ENCODE measurements at regions not wholly inside any gene's neighbourhood (a gene's known extent, or its start where the extent isn't known, plus 50 kb on each side); places are given as distances from the start of the nearest gene placed in this dataset.

DNA sequence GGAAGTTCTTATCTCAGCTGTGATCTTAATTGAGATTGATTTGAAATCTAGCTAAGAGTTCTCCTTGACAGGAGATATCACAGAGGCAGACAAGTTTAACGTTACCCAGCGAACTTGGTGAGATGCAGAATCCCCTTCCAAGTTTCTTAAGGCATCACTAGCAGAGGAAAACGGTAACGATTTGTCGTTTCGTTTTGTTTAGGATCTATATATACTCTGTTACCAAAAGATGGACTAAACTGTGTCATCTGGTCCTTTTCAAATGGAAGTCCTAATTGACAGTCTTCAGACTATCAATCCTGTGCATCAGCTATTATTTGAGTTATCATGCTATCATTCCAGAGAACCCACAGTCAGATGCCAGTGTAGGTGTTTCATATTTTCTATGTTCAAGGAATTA is 316.7 kb upstream of the SORCS1 start:
- in situ Hi-C loops (cut with HindIII; ENCODE audit: low pct_unique_long_range_greater_than_20kb, low sequenced_read_pairs), result no loop called here
- no peak for DNase-seq (ENCODE audit: low read depth)

DNA sequence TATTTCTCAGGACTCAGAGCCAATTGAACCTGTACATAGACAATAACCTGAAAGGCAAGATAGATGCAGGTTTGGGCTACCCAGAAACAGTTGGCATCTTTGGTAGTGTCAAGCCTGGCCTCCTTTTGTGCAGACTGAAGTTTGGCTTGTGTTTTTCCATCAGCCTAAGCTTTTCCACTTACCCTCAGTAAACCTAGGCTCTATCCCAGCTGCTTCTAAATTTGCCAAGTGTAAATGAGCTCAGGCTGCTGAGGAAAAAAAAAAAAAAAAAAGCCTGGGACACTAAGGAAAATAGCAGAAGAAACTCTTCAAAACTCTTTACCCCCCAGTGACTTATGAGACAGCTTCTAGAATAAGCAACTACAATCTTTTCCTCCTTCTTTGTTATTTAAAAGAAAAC is 316.3 kb upstream of the SORCS1 start:
- in situ Hi-C loops (cut with HindIII; ENCODE audit: low pct_unique_long_range_greater_than_20kb, low sequenced_read_pairs), result no loop called here
- DNase-seq (ENCODE audit: low read depth), result no peak

DNA sequence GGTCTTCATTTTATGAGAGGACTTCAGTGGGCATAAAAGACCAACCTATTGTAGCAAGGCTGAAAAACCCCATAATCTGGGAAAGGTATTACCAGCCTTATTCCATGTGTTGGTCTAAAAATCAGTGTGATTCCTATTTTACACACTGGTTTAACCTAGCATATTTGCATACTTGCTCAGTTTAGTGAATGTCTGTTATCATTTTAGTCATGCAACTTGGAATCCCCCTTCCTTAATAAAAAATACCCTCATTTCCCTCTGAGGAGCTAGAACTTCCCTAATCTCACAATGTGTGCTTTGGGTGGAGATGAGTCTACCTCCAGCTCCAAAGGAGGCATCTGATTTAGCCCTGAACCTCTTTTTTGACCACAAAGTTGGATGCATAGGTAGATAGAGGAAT is 312.8 kb upstream of the SORCS1 start:
- in situ Hi-C loops (cut with HindIII; ENCODE audit: low pct_unique_long_range_greater_than_20kb, low sequenced_read_pairs), result no loop called here
- DNase-seq (ENCODE audit: low read depth), result no peak

DNA sequence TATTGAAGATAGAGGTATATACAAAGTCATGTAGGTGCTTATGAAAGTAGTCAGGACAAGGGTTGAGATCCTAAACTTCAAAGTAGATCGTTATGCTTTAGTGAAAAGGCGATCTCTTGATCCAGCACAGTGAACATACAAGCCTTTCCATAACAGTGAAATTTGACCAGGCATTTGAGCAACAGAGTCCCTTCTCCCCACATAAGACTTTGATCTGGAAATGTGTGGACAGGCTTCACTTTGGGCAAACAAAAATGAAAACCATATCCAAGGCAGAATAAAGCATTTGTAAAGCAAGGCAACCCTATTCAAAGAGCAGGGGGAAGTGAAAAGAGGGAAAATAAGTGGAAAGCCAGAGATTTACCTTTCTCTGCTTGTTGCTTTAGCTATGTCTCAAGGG is 311.9 kb upstream of the SORCS1 start:
- no peak for DNase-seq (ENCODE audit: low read depth)
- in situ Hi-C loops (cut with HindIII; ENCODE audit: low pct_unique_long_range_greater_than_20kb, low sequenced_read_pairs), result no loop called here

DNA sequence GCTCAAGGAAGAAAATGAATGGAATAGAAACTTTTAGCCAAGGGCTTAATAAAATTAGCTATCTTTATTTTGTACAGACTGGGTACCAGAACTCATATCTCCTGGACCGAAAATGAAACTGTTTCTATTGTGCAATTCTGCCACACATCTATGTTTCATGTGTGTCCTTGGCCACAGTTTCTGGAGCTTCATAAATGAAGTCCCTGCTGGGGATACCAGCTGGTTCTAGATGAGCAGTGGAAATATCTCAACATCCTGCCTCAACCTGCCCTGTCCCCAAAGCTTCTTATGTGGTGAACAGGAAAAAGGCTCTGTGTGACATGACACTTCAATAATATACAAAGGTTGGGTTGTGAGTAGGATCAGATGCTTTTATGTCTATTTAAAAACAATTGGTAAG is 310.1 kb upstream of the SORCS1 start:
- DNase-seq (ENCODE audit: low read depth), result no peak
- in situ Hi-C loops (cut with HindIII; ENCODE audit: low pct_unique_long_range_greater_than_20kb, low sequenced_read_pairs), result no loop called here

DNA sequence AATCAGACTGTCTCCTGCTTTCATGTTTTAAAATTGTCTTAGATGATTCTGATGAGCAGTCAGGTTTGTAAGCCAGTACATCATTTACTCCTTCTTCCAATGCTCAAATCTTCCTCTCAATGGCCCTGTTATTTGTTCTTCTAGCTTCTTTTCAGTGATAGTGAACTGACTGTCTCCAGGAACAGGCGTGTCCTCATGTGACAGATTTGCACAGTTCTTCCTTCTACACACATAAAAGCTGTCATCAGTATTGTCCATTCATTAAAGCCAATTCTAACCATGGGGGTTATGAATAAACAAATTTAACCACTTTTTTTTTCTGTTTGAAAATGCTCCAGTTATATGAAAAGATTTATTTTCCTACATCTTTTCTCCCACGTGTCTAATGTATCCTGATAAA is 308.7 kb upstream of the SORCS1 start:
- in situ Hi-C loops (cut with HindIII; ENCODE audit: low pct_unique_long_range_greater_than_20kb, low sequenced_read_pairs), result no loop called here
- no peak for DNase-seq (ENCODE audit: low read depth)

DNA sequence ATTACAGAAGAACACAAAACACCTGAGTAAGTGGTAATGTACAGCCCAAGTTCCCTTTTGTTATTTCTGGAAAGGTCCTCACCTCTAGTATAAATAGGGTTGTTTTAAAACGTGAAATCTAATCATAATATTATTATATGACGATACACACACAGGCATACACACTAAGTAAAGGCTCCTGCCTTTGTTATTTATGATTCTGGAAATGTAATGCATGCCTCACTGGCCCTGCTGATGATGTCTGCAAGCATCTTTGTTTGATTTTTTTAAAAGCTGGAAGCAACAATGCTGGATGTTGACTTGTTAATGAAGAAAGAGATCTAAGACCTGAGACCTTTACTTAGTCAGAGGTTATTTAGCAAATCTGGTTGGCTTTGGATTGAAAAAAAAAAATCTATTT is 307.4 kb upstream of the SORCS1 start:
- in situ Hi-C loops (cut with HindIII; ENCODE audit: low pct_unique_long_range_greater_than_20kb, low sequenced_read_pairs), result no loop called here
- no peak for DNase-seq (ENCODE audit: low read depth)

DNA sequence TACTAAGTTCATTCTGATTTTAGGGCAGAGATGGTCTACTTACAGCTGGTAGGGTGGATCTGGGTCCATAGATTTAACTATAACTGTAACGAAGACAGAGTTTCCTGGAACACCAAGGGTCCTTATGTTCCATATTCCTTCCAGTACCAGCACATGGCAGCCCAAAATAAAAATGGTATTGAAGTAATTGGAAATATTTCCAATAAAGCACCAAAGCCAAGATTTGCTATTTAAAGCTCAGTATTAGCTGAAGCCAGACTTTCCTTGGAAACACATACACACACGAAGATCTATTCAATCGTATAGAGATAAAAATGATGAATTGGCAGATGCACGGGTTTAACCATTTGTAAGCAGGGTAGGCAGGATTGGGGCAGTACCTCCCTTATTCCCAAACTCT is 289.1 kb upstream of the SORCS1 start:
- in situ Hi-C loops (cut with HindIII; ENCODE audit: low pct_unique_long_range_greater_than_20kb, low sequenced_read_pairs), result no loop called here

DNA sequence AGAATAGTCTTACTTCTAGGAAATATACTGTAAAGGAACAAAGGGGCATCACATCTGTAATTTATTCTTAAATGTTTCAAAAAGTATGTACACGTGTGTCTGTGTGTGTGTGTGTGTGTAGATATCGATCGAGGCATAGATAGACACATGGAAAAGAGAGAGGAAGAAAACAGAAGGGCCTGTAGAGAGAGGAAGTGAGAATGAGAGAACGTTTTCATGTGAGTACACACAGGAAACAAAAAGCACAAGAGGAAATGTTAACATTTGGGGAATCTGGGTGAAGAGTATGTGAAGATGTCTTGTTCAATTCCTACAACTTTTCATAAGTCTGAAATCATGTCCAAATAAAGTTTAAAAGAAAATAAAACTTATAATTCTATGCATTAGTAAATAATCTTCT is 286.5 kb upstream of the SORCS1 start:
- no peak for DNase-seq (ENCODE audit: low read depth)
- in situ Hi-C loops (cut with HindIII; ENCODE audit: low pct_unique_long_range_greater_than_20kb, low sequenced_read_pairs), result no loop called here

More for the DNA sequence above, 289.1 kb upstream of the SORCS1 start:
- DNase-seq (ENCODE audit: low read depth), result no peak

DNA sequence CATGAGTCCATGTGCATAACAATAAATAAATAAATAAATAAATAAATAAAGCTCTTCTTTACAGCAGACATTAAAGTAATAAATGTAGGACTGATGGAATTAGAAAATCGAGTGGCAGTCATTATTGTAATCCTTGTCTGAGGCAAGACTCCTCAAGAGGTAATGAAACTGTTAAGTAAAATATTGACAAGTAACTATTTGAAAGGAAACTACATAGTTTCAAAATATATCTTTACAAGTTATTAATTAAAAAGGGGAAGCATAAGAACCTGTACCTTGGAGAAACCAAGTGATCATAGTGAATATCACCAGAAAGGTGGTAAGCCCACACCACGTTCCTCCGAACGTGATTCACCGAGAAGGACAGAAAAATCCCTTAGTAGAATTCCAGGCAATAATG is 285.6 kb upstream of the SORCS1 start:
- in situ Hi-C loops (cut with HindIII; ENCODE audit: low pct_unique_long_range_greater_than_20kb, low sequenced_read_pairs), result no loop called here
- DNase-seq (ENCODE audit: low read depth), result no peak

DNA sequence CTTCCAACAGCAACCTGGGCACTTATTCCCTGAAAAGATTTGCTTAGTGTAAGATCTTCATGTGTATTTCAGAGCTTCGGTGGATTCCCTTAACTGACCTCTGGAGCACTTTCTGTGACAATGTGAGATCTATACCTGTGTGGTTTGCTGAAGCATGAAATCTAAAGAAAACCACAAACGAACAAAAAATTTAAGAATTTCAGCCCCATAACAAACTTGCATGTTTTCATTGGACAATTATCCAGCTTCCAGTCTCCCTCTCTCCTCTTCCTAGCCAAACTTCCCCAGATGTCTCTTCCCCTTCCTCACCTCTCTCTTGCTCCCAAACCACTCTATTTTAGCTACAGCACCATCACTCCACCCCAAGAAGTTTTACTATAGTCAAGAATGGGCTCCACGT is 279.9 kb upstream of the SORCS1 start:
- in situ Hi-C loops (cut with HindIII; ENCODE audit: low pct_unique_long_range_greater_than_20kb, low sequenced_read_pairs), result no loop called here

DNA sequence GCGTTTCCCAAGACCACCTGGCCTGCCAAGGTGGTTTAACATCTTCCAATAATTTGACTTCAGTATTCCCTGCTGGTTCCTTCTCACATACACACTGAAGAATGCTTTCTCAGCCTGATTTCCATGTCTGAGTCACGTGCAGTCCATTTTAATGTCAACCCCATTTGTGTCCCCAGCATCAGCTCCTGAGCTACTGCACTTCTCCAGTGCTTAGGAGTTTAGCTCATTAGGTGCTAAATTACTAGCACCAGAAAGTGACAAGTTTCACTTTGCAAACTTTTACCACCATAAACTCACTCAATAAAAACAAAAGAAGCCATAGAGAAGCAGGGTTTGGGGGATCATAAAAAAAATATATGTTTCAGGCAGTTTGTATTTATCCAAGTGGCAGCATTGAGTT is 279.3 kb upstream of the SORCS1 start:
- DNase-seq (ENCODE audit: low read depth), result no peak
- in situ Hi-C loops (cut with HindIII; ENCODE audit: low pct_unique_long_range_greater_than_20kb, low sequenced_read_pairs), result no loop called here

More for the DNA sequence above, 279.9 kb upstream of the SORCS1 start:
- DNase-seq (ENCODE audit: low read depth), result no peak

DNA sequence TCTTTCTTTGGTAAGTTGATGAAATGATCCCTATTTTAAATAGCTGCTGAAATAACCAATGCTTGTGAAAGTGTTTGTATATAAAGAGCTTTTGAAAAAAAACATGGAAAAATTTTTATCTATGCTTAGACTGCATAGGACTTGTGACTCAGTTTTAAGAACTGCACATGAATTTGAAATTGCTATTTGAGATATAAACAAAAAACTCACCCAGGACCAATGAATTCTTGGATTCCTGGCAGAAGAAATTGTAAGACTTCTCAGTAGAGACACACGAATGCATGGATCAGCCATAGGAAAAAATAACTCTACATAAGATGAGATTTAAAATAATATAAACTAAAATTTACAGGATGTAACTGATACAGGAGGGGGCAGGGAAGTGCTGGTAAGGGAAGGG is 278.8 kb upstream of the SORCS1 start:
- in situ Hi-C loops (cut with HindIII; ENCODE audit: low pct_unique_long_range_greater_than_20kb, low sequenced_read_pairs), result no loop called here
- no peak for DNase-seq (ENCODE audit: low read depth)

DNA sequence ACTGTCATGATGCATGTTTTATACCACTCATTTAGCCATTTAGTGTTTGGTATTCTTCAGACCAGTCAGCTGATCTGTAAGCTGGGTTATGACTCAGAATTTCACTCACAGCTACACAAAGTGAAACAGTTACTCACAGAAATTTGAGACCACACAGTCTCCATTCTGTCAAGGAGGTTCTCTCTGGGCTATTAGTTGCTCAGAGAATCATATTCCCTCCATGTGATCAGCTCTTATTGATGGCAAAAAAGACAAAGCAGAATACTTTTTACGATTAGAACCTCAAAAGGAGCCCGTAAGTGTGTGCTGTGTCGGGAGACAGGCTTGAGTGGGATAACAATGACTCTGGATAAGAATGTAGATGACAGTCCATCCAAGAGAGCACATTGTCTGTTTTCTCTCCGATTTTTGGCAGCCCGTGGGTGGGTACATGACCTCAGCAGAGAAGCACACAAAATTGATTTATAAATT is 277.6 kb upstream of the SORCS1 start:
- in situ Hi-C loops (cut with HindIII; ENCODE audit: low pct_unique_long_range_greater_than_20kb, low sequenced_read_pairs), result no loop called here
- DNase-seq (ENCODE audit: low read depth), result no peak

DNA sequence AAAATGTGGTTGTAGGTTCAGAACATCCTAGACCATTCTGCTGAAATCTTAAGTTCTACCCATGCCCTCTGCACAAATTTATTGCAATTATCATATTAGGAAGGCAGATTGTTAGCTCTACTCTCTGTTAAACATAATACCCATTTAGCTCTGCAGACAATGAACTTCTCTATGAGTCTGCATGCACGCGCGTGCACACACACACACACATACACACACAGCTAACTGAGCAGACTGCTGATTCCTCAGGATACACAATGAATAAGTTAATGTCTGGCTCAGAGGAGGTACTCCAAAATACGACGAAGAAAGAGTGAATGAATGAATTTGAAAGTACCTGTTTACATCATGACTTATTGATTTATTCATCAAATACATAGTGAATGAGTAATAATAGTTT is 276.2 kb upstream of the SORCS1 start:
- in situ Hi-C loops (cut with HindIII; ENCODE audit: low pct_unique_long_range_greater_than_20kb, low sequenced_read_pairs), result no loop called here
- DNase-seq (ENCODE audit: low read depth), result no peak

DNA sequence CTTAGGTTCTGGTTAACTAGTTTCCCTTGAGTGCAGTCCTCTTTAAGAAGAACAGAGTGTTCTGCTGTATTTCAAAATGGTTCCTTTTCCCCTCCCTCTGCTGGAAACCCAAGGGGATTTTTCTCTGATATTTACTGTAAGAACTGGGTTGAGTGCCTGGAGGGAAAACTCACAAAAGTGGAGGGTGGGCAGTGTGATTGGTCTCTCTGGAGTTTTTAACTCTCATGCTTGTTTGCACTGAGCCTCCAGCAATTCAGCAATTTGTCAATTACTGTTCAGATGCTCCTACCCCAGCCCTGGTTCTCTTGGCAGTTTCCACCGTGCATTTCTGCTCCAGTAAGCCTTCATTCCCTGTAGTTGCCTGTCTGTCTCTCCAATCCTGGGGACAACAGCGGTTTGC is 273.4 kb upstream of the SORCS1 start:
- no peak for DNase-seq (ENCODE audit: low read depth)
- in situ Hi-C loops (cut with HindIII; ENCODE audit: low pct_unique_long_range_greater_than_20kb, low sequenced_read_pairs), result no loop called here

DNA sequence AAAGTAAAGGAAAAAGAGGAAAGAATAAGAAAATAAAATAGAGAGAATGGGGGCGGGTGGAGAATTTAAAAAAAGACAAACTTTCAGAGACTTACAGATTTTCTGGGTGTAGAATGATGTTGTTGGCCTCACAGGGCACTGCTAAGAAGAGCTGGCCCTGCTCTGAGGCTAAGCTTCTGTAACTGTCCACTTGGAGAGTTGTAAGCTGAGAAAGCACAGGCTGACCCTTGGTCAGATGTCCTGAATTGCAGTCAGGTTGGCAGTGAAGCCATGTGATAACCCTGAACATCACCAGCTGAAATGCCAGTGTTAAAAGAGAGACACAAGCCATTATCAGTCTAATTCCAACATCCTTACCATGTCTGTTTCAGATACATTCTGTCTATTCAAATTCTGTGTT is 272.1 kb upstream of the SORCS1 start:
- DNase-seq (ENCODE audit: low read depth), result no peak
- in situ Hi-C loops (cut with HindIII; ENCODE audit: low pct_unique_long_range_greater_than_20kb, low sequenced_read_pairs), result no loop called here

DNA sequence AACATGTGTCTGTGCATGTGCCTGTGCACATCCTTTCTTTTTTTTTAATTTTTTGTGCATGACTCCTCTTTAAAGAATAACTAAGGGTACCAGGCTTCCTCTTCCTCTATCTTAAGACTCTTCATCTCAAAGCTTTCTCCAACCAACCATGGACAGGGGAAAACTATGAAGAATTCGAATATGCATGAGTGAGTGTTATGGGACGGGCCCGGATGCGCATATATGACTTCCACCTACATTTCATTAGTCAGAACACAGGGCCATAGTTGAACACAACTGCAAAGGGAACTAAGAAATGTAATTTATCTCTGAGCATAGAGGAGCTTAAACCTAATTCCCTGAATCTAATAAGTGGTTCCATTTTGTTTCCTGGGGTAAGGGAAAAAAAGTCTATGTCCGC is 270.3 kb upstream of the SORCS1 start:
- DNase-seq (ENCODE audit: low read depth), result no peak
- in situ Hi-C loops (cut with HindIII; ENCODE audit: low pct_unique_long_range_greater_than_20kb, low sequenced_read_pairs), result no loop called here

DNA sequence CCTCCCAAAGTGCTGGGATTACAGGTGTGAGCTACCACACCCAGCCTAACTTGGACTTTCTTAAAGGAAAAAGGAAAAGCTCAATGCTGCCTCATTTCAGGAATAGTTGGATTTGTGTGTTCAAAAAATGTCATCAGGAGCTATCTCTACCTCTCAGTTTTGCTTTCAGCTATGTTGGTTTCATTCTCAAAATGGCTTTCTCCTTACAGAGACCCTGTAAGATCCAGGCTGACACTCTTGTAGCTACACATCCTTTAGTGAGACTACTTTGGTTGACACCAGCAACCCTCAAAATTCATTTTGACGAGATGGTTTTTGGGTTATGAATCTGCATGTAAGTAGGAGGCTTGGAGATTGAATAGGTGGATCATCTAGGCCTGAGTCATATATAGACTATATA is 269.7 kb upstream of the SORCS1 start:
- no peak for DNase-seq (ENCODE audit: low read depth)
- in situ Hi-C loops (cut with HindIII; ENCODE audit: low pct_unique_long_range_greater_than_20kb, low sequenced_read_pairs), result no loop called here

DNA sequence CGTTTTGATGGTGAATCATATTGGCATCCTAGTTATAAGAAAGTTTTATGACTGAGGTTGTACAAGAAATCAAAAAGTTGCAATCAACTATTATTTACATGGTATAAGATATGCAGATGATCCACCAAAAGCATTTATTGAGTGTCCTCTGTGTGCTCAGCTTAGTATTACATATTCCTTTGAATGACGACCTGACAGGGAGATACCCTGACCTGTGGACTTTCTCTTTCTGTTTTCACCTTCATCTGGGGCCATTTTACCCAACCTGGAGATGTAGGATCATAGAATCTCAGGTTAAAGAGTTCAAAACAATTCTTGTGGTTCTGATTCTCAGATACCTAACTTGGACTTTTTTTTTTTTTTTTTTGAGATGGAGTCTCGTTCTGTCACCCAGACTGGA is 269.1 kb upstream of the SORCS1 start:
- DNase-seq (ENCODE audit: low read depth), result no peak
- in situ Hi-C loops (cut with HindIII; ENCODE audit: low pct_unique_long_range_greater_than_20kb, low sequenced_read_pairs), result no loop called here

DNA sequence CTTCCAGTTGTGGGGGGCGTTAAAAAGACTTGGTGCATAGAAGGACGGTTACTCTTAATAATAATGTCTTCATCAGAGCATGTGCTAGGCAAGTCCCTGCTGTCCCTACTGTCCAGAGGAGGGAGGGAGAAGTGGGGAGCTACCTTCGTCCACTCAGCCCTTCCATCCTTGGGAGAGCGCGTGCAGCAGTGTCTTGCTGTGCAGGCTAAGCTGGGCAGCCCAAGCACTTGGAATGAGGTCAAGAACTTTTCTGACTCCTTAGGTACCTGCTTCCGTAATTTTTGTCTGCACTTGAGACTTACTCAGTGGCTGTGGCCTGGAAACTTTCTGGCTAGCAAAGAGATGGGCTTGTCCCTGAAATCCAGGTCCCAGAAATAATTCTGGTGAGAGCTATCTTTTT is 265.9 kb upstream of the SORCS1 start:
- in situ Hi-C loops (cut with HindIII; ENCODE audit: low pct_unique_long_range_greater_than_20kb, low sequenced_read_pairs), result no loop called here
- DNase-seq (ENCODE audit: low read depth), result no peak
